ENCODE measurements at regions not wholly inside any gene's neighbourhood (a gene's known extent, or its start where the extent isn't known, plus 50 kb on each side); places are given as distances from the start of the nearest gene placed in this dataset.

- TF ChIP-seq ZBTB7A (IDR thresholded peaks at IDR 0.05; ENCODE audit: low read depth), result no peak
- no peak for TF ChIP-seq TEAD4 (IDR thresholded peaks at IDR 0.05)
- no peak for TF ChIP-seq CEBPB (IDR thresholded peaks at IDR 0.05)
- TF ChIP-seq TCF12 (IDR thresholded peaks at IDR 0.05; ENCODE audit: low read depth), result no peak
- TF ChIP-seq NFIC (IDR thresholded peaks at IDR 0.05), result no peak
- TF ChIP-seq EP300 (IDR thresholded peaks at IDR 0.05; ENCODE audit: borderline replicate concordance), result no peak
These were observed 157.8 kb downstream of the HS3ST3B1 start for GRCh38 chr17:14458724-14459123.

GRCh38 chr17:14454746-14455145 lies 153.9 kb downstream of the HS3ST3B1 start:
- TF ChIP-seq RAD21 (IDR thresholded peaks at IDR 0.05; ENCODE audit: low read depth) (no peak), MAX (IDR thresholded peaks at IDR 0.05) (no peak), NFIC (IDR thresholded peaks at IDR 0.05) (no peak)

GRCh38 chr17:14452856-14453255 lies 152.0 kb downstream of the HS3ST3B1 start:
- TF ChIP-seq TEAD4 (IDR thresholded peaks at IDR 0.05), result no peak

DNA sequence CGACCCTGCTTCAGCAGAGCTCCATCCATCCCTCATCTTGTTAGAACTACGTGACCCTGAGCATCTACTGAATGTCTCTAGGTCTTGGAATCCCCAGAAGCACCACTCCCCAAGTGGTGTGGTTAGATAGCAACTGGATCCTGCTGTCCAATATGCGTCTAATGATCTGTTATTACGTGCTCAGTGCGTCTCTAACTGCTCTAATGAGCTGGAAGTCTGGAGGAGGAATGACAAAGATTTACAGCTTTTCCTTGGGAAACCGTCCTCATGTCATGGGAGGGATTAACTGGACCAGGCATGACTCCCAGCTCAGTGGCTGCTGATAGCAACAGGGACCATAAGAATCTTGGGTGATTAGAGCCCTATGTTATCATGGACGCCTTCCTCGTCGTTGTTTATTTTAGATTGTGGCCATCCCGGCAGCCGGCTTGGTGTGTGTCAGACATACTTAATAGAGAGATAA lies 150.9 kb downstream of the HS3ST3B1 start:
- TF ChIP-seq YY1 (IDR thresholded peaks at IDR 0.05; ENCODE audit: low read depth), result no peak
- TF ChIP-seq TCF12 (IDR thresholded peaks at IDR 0.05; ENCODE audit: low read depth), result no peak
- TF ChIP-seq ZBTB7A (IDR thresholded peaks at IDR 0.05; ENCODE audit: low read depth), result no peak
- TF ChIP-seq TAF1 (IDR thresholded peaks at IDR 0.05; ENCODE audit: low read depth), result no peak
- TF ChIP-seq FOXM1 (IDR thresholded peaks at IDR 0.05; ENCODE audit: borderline replicate concordance, low read depth), result no peak
- TF ChIP-seq NFIC (IDR thresholded peaks at IDR 0.05), result no peak
- no peak for TF ChIP-seq TEAD4 (IDR thresholded peaks at IDR 0.05)
- no peak for TF ChIP-seq CREB1 (IDR thresholded peaks at IDR 0.05; ENCODE audit: low read depth)
- TF ChIP-seq USF1 (IDR thresholded peaks at IDR 0.05), result no peak
- no peak for TF ChIP-seq MAX (IDR thresholded peaks at IDR 0.05)
- TF ChIP-seq EP300 (IDR thresholded peaks at IDR 0.05; ENCODE audit: borderline replicate concordance), result no peak
- TF ChIP-seq CEBPB (IDR thresholded peaks at IDR 0.05), result no peak
- TF ChIP-seq, protein P1, sequence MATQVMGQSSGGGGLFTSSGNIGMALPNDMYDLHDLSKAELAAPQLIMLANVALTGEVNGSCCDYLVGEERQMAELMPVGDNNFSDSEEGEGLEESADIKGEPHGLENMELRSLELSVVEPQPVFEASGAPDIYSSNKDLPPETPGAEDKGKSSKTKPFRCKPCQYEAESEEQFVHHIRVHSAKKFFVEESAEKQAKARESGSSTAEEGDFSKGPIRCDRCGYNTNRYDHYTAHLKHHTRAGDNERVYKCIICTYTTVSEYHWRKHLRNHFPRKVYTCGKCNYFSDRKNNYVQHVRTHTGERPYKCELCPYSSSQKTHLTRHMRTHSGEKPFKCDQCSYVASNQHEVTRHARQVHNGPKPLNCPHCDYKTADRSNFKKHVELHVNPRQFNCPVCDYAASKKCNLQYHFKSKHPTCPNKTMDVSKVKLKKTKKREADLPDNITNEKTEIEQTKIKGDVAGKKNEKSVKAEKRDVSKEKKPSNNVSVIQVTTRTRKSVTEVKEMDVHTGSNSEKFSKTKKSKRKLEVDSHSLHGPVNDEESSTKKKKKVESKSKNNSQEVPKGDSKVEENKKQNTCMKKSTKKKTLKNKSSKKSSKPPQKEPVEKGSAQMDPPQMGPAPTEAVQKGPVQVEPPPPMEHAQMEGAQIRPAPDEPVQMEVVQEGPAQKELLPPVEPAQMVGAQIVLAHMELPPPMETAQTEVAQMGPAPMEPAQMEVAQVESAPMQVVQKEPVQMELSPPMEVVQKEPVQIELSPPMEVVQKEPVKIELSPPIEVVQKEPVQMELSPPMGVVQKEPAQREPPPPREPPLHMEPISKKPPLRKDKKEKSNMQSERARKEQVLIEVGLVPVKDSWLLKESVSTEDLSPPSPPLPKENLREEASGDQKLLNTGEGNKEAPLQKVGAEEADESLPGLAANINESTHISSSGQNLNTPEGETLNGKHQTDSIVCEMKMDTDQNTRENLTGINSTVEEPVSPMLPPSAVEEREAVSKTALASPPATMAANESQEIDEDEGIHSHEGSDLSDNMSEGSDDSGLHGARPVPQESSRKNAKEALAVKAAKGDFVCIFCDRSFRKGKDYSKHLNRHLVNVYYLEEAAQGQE (IDR thresholded peaks at IDR 0.05; ENCODE audit: low read depth), result no peak
- no peak for TF ChIP-seq RAD21 (IDR thresholded peaks at IDR 0.05; ENCODE audit: low read depth)
- TF ChIP-seq EGR1 (IDR thresholded peaks at IDR 0.05), result no peak

GRCh38 chr17:14448818-14449217 lies 147.9 kb downstream of the HS3ST3B1 start:
- TF ChIP-seq CREB1 (IDR thresholded peaks at IDR 0.05; ENCODE audit: low read depth) (no peak), FOXM1 (IDR thresholded peaks at IDR 0.05; ENCODE audit: borderline replicate concordance, low read depth) (no peak), TAF1 (IDR thresholded peaks at IDR 0.05; ENCODE audit: low read depth) (no peak), EGR1 (IDR thresholded peaks at IDR 0.05) (no peak), RAD21 (IDR thresholded peaks at IDR 0.05; ENCODE audit: low read depth) (no peak), CEBPB (IDR thresholded peaks at IDR 0.05) (no peak), USF1 (IDR thresholded peaks at IDR 0.05) (no peak)

DNA sequence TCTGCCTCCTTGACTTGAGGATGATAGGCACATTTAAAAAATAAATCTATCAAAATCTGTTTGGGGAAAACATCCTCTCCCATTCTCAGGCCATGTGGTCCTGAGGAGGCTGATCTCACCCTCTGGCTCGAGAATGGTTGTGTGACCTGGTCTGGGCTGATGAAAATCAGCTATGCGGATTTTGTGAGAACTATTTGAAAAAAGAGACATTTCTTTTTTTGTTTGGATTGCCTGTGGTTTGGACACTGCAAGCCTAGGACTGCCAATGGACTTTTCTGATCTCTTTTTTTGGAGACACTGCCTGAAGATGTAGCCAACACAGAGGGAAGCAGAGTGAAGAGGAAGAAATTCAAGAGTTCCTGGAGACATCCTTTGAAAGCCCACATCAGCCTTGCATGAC lies 145.9 kb downstream of the HS3ST3B1 start:
- TF ChIP-seq NFIC (IDR thresholded peaks at IDR 0.05), result no peak
- no peak for TF ChIP-seq CEBPB (IDR thresholded peaks at IDR 0.05)
- no peak for TF ChIP-seq MAX (IDR thresholded peaks at IDR 0.05)

- TF ChIP-seq USF1 (IDR thresholded peaks at IDR 0.05) (no peak), CEBPB (IDR thresholded peaks at IDR 0.05) (no peak), MAX (IDR thresholded peaks at IDR 0.05) (no peak), CREB1 (IDR thresholded peaks at IDR 0.05; ENCODE audit: low read depth) (no peak), FOXM1 (IDR thresholded peaks at IDR 0.05; ENCODE audit: borderline replicate concordance, low read depth) (no peak), TCF12 (IDR thresholded peaks at IDR 0.05; ENCODE audit: low read depth) (no peak), EGR1 (IDR thresholded peaks at IDR 0.05) (no peak), TAF1 (IDR thresholded peaks at IDR 0.05; ENCODE audit: low read depth) (no peak), TEAD4 (IDR thresholded peaks at IDR 0.05) (no peak), ZBTB7A (IDR thresholded peaks at IDR 0.05; ENCODE audit: low read depth) (no peak), RAD21 (IDR thresholded peaks at IDR 0.05; ENCODE audit: low read depth) (no peak)
- TF ChIP-seq, protein P1 (IDR thresholded peaks at IDR 0.05; ENCODE audit: low read depth), result no peak
These were observed 144.0 kb downstream of the HS3ST3B1 start for GRCh38 chr17:14444915-14445314.

Measured in Ishikawa (cell line).